ENCODE measurements at regions not wholly inside any gene's neighbourhood (a gene's known extent, or its start where the extent isn't known, plus 50 kb on each side); places are given as distances from the start of the nearest gene placed in this dataset.

DNA sequence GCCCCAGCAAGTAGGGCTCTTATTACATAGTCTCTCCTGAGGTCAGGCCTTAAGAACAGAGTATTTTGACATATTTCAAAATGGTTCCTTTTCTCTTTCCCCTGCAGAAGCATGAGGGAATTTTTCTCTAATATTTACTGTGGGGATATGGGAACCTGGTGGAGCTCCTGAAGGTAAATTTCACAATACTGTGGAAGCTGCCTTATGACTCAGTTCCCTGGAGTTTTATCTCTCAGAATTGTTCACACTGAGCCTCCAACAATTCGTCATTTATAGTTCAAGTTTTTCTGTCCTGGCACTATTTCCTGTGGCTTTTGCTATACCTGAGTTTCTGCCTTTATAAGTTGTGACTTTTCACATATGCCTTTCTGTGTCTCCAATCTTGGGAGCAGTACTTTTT is 607.2 kb upstream of the NDST4 start:
- Histone ChIP-seq H3K36me3 (ENCODE audit: insufficient read depth, low read length) (no peaks in the 10 kb centered on the region), H3K79me2 (ENCODE audit: control insufficient read depth, insufficient read depth, low read length, unreplicated experiment) (no peaks in the 10 kb centered on the region), H3K27ac (ENCODE audit: low read depth, low read length) (no peak overlapping the region), H3K4me3 (ENCODE audit: low read depth, low read length) (no peak overlapping the region), H3K4me1 (ENCODE audit: control insufficient read depth, insufficient read depth, low read length, unreplicated experiment) (no peaks in the 10 kb centered on the region), H2AFZ (ENCODE audit: low read length, unreplicated experiment) (no peak overlapping the region), H3K27me3 (ENCODE audit: insufficient read depth, low read length) (no peaks in the 10 kb centered on the region)

DNA sequence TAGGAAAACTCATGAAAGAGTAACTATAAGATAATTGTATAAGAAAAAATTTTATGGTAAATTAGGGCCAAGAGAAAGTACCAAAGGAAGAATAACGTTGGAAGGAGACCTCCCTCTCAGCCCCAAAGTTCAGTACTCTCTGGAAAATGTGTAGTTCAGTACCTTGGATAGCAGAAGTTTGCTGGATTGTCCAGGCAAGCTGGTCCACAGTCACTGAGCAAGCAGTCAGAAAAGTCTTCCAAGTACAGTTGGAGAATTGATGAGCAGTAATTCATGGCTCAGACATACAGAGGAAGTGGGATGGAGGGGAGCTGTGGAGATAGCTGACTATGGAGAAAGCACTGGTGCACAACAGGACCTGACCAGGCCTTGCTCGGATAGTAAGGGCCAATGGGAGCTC is 598.2 kb upstream of the NDST4 start:
- Histone ChIP-seq H3K4me1 (ENCODE audit: control insufficient read depth, insufficient read depth, low read length, unreplicated experiment) (no peaks in the 10 kb centered on the region), H3K4me3 (ENCODE audit: low read depth, low read length) (no peak overlapping the region), H3K27ac (ENCODE audit: low read depth, low read length) (no peak overlapping the region), H2AFZ (ENCODE audit: low read length, unreplicated experiment) (no peak overlapping the region), H3K36me3 (ENCODE audit: insufficient read depth, low read length) (no peaks in the 10 kb centered on the region), H3K27me3 (ENCODE audit: insufficient read depth, low read length) (no peaks in the 10 kb centered on the region), H3K79me2 (ENCODE audit: control insufficient read depth, insufficient read depth, low read length, unreplicated experiment) (no peaks in the 10 kb centered on the region)

DNA sequence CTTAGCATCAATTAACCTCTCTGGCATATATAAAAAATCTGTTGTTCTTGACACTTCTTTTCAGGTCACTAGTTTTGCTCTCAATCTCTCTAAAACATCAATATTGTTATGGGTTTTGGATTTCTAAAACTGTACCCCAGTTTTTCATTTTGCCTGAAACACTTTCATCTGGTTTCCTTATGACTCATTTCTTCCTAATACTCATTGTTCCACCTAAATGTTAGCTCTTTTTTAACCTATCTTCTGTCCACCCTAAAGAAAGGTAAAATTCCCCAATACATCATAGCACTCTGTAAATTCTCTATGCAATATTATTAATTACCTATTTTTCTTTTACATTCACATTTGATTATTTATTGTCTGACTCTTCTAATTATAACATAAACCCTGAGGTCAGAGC is 575.5 kb upstream of the NDST4 start:
- H3K4me1 ChIP-seq (ENCODE audit: control insufficient read depth, insufficient read depth, low read length, unreplicated experiment): no peaks in the 10 kb centered on the region
- no peak overlapping the region for H3K27ac ChIP-seq (ENCODE audit: low read depth, low read length)
- H3K79me2 ChIP-seq (ENCODE audit: control insufficient read depth, insufficient read depth, low read length, unreplicated experiment): no peaks in the 10 kb centered on the region
- H2AFZ ChIP-seq (ENCODE audit: low read length, unreplicated experiment): no peak overlapping the region
- H3K27me3 ChIP-seq (ENCODE audit: insufficient read depth, low read length): no peaks in the 10 kb centered on the region
- H3K4me3 ChIP-seq (ENCODE audit: low read depth, low read length): no peak overlapping the region
- H3K36me3 ChIP-seq (ENCODE audit: insufficient read depth, low read length): no peaks in the 10 kb centered on the region

DNA sequence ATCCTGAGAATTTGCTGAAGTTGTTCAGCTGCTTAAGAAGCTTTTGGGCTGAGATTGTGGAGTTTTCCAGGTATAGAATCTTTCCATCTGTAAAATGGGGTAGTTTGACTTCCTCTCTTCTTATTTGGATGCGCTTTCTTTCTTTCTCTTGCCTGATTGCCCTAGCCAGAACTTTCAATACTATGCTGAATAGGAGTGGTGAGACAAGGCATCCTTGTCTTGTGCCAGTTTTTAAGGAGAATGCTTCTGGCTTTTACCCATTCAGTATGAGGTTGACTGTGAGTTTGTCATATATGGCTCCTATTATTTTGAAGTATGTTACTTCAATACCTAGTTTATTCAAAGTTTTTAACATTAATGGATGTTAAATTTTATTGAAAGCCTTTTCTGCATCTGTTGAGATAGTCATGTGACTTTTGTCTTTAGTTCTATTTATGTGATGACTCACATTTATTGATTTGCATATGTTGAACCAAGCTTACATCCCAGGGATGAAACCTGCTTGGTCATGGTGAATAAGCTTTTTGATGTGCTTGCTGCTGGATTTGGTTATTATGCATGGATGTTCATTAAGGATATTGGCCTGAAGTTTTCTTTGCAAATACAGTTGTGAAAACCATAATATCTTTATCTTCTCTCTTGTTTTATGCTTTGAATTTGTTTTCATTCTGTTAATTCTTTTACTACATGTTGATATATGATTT is 573.8 kb upstream of the NDST4 start:
- no peaks in the 10 kb centered on the region for H3K79me2 ChIP-seq (ENCODE audit: control insufficient read depth, insufficient read depth, low read length, unreplicated experiment)
- no peaks in the 10 kb centered on the region for H3K4me1 ChIP-seq (ENCODE audit: control insufficient read depth, insufficient read depth, low read length, unreplicated experiment)
- no peaks in the 10 kb centered on the region for H3K36me3 ChIP-seq (ENCODE audit: insufficient read depth, low read length)
- H3K4me3 ChIP-seq (ENCODE audit: low read depth, low read length): no peak overlapping the region
- H3K27me3 ChIP-seq (ENCODE audit: insufficient read depth, low read length): no peaks in the 10 kb centered on the region
- H2AFZ ChIP-seq (ENCODE audit: low read length, unreplicated experiment): no peak overlapping the region
- no peak overlapping the region for H3K27ac ChIP-seq (ENCODE audit: low read depth, low read length)

DNA sequence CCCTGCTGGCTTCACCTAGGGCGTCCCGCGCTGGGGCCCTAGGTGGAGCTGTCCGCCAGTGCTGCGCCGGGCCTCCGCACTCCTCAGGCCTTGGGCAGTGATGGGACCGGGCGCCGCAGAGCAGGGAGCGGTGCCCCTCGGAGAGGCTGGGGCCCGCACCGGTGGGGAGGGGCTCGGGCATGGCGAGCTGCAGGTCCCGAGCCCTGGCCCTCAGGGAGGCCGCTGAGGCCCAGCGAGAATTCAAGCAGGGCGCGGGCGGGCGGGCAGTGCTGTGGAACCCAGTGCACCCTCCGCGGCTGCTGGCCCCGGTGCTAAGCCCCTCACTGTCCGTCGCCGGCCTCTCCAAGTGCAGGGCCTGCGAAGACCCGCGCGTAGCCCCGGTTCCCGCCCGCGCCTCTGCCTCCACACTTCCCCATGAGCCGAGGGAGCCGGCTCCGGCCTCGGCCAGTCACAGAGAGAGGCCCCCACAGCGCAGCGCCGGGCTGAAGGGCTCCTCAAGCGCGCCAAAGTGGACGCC is 565.1 kb upstream of the NDST4 start:
- H3K27ac ChIP-seq (ENCODE audit: low read depth, low read length): no peak overlapping the region
- no peaks in the 10 kb centered on the region for H3K79me2 ChIP-seq (ENCODE audit: control insufficient read depth, insufficient read depth, low read length, unreplicated experiment)
- H3K27me3 ChIP-seq (ENCODE audit: insufficient read depth, low read length): no peaks in the 10 kb centered on the region
- no peak overlapping the region for H3K4me3 ChIP-seq (ENCODE audit: low read depth, low read length)
- no peak overlapping the region for H2AFZ ChIP-seq (ENCODE audit: low read length, unreplicated experiment)
- no peaks in the 10 kb centered on the region for H3K4me1 ChIP-seq (ENCODE audit: control insufficient read depth, insufficient read depth, low read length, unreplicated experiment)
- H3K36me3 ChIP-seq (ENCODE audit: insufficient read depth, low read length): no peaks in the 10 kb centered on the region

DNA sequence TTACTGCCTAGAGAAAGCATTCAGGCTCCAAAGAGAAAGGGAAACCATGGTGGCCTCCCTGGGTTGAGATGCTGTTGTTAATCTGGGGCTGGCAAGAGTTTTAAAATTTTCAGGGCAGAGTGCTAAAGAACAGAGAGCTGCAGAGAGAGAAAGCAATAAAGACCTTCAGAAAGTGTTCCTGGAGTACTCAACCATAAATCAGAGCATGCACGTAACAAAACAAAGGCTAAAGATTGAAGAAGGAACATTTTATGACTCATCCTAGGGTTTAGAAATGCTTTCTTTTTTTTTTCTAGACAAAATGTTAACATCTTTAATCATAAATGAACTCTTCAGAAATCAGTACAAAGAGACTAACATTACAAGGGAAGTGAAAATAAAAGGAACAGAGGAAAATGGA is 562.3 kb upstream of the NDST4 start:
- Histone ChIP-seq H3K4me1 (ENCODE audit: control insufficient read depth, insufficient read depth, low read length, unreplicated experiment) (no peaks in the 10 kb centered on the region), H3K27ac (ENCODE audit: low read depth, low read length) (no peak overlapping the region), H3K27me3 (ENCODE audit: insufficient read depth, low read length) (no peaks in the 10 kb centered on the region), H2AFZ (ENCODE audit: low read length, unreplicated experiment) (no peak overlapping the region), H3K79me2 (ENCODE audit: control insufficient read depth, insufficient read depth, low read length, unreplicated experiment) (no peaks in the 10 kb centered on the region), H3K36me3 (ENCODE audit: insufficient read depth, low read length) (no peaks in the 10 kb centered on the region), H3K4me3 (ENCODE audit: low read depth, low read length) (no peak overlapping the region)

DNA sequence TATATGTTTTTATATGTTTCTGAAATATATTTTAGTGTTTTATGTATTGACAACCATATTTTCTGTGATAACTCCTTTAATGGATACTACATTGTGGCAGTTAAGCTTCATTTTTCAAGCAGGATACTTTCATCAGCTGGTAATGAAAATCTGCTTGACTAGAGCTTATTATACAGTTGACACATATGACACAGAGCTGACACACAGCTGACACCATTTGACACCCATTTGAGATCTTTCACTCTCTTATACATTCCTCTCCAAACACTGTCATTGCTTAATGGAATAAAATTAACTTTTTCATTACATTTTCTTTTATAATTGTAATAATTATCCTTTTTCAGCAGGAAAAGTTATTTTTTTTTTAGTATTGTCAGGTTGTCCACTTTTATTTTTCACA is 561.1 kb upstream of the NDST4 start:
- Histone ChIP-seq H2AFZ (ENCODE audit: low read length, unreplicated experiment) (no peak overlapping the region), H3K36me3 (ENCODE audit: insufficient read depth, low read length) (no peaks in the 10 kb centered on the region), H3K4me3 (ENCODE audit: low read depth, low read length) (no peak overlapping the region), H3K27me3 (ENCODE audit: insufficient read depth, low read length) (no peaks in the 10 kb centered on the region), H3K4me1 (ENCODE audit: control insufficient read depth, insufficient read depth, low read length, unreplicated experiment) (no peaks in the 10 kb centered on the region), H3K27ac (ENCODE audit: low read depth, low read length) (no peak overlapping the region), H3K79me2 (ENCODE audit: control insufficient read depth, insufficient read depth, low read length, unreplicated experiment) (no peaks in the 10 kb centered on the region)

DNA sequence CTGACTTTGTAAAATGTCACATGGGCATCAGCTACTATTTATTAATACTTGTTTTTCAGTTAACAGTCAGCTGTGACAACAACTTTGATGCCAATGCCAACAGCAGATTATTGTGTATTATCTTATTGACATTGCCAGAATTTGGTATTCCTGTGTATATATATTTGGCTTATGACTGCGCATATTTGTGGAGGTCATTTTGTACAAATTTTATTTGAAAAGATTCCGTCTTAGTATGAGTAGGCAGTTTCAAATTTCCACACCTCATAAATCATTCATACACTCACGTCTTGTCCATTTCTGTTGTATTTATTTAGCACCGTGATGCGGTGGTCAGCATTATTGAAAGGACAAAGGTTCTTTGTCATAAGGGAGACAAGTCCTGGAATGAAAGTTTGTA is 558.2 kb upstream of the NDST4 start:
- Histone ChIP-seq H2AFZ (ENCODE audit: low read length, unreplicated experiment) (no peak overlapping the region), H3K27me3 (ENCODE audit: insufficient read depth, low read length) (no peaks in the 10 kb centered on the region), H3K36me3 (ENCODE audit: insufficient read depth, low read length) (no peaks in the 10 kb centered on the region), H3K79me2 (ENCODE audit: control insufficient read depth, insufficient read depth, low read length, unreplicated experiment) (no peaks in the 10 kb centered on the region), H3K27ac (ENCODE audit: low read depth, low read length) (no peak overlapping the region), H3K4me3 (ENCODE audit: low read depth, low read length) (no peak overlapping the region), H3K4me1 (ENCODE audit: control insufficient read depth, insufficient read depth, low read length, unreplicated experiment) (no peaks in the 10 kb centered on the region)

DNA sequence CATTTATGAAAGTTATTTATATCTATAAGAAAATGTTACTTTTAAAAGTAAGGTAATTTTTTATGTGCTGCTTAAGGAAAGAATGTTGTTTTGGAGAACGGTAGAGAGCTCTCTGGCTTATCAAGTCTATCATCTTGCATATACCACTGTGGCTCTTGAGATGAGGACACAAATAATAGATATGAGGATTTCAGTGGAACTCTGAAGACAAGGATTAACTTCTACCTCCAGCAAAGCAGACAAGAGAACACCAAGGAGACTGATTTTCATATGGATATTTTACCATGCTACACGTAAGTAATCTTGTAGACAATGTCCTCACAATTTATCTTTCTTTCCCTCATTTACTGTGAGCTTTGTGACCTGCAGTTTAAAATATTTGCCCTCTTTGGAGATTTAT is 557.5 kb upstream of the NDST4 start:
- H3K4me1 ChIP-seq (ENCODE audit: control insufficient read depth, insufficient read depth, low read length, unreplicated experiment): no peaks in the 10 kb centered on the region
- H3K27me3 ChIP-seq (ENCODE audit: insufficient read depth, low read length): no peaks in the 10 kb centered on the region
- no peak overlapping the region for H2AFZ ChIP-seq (ENCODE audit: low read length, unreplicated experiment)
- no peak overlapping the region for H3K4me3 ChIP-seq (ENCODE audit: low read depth, low read length)
- no peak overlapping the region for H3K27ac ChIP-seq (ENCODE audit: low read depth, low read length)
- H3K36me3 ChIP-seq (ENCODE audit: insufficient read depth, low read length): no peaks in the 10 kb centered on the region
- no peaks in the 10 kb centered on the region for H3K79me2 ChIP-seq (ENCODE audit: control insufficient read depth, insufficient read depth, low read length, unreplicated experiment)

DNA sequence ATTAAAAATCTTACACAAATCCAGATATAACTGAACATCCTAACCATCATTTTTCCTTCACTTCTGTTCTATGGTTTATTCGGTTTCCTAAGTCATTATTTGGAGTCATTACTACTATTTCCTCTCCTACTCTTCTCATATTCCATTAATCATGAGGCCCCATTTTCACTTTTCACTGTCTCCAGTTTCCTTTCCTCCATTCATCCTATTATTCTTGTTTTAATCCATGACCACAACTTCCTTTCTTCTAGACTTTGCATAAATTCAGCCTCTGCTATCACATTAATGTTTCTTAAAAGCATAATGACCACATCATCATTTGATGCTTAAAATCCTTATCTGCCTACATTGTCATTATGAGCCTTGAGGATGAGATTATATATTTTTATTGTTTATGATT is 555.0 kb upstream of the NDST4 start:
- Histone ChIP-seq H3K27me3 (ENCODE audit: insufficient read depth, low read length) (no peaks in the 10 kb centered on the region), H3K79me2 (ENCODE audit: control insufficient read depth, insufficient read depth, low read length, unreplicated experiment) (no peaks in the 10 kb centered on the region), H3K4me1 (ENCODE audit: control insufficient read depth, insufficient read depth, low read length, unreplicated experiment) (no peaks in the 10 kb centered on the region), H3K36me3 (ENCODE audit: insufficient read depth, low read length) (no peaks in the 10 kb centered on the region), H2AFZ (ENCODE audit: low read length, unreplicated experiment) (no peak overlapping the region), H3K4me3 (ENCODE audit: low read depth, low read length) (no peak overlapping the region), H3K27ac (ENCODE audit: low read depth, low read length) (no peak overlapping the region)

DNA sequence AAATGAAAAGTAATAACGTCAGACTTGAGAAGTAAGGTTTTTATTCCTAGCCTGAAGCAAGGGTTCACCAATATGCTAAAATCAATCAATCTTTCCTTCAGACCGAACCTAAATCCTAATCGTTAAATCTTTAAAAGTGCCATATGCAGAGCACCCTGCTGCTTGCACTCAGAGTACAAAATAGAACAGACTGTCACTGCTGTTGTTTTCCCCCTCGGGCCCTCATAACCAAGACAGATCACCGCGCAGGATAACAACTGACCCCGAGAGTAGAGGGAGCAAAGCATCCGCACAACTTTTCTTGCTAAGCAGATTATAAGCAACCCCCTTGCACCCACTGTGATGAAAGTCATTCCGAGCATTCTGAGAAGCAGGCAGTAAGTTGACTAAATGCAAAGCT is 550.9 kb upstream of the NDST4 start:
- Histone ChIP-seq H3K27me3 (ENCODE audit: insufficient read depth, low read length) (no peaks in the 10 kb centered on the region), H3K27ac (ENCODE audit: low read depth, low read length) (no peak overlapping the region), H2AFZ (ENCODE audit: low read length, unreplicated experiment) (no peak overlapping the region), H3K79me2 (ENCODE audit: control insufficient read depth, insufficient read depth, low read length, unreplicated experiment) (no peaks in the 10 kb centered on the region), H3K36me3 (ENCODE audit: insufficient read depth, low read length) (no peaks in the 10 kb centered on the region), H3K4me3 (ENCODE audit: low read depth, low read length) (no peak overlapping the region), H3K4me1 (ENCODE audit: control insufficient read depth, insufficient read depth, low read length, unreplicated experiment) (no peaks in the 10 kb centered on the region)

Measured in ACC112 (cell line).